HL-60 (cell line): ENCODE measurements at regions not wholly inside any gene's neighbourhood (a gene's known extent, or its start where the extent isn't known, plus 50 kb on each side); places are given as distances from the start of the nearest gene placed in this dataset.

Experiments
- DNase-seq, 2 experiments: peaks; one replicate each; pipeline ENCODE4 v3.0.0-alpha.2; 2010 to 2020; ENCODE audit warnings: low read depth in 1 of 2, low spot score in 1 of 2
- H3K27ac ChIP-seq: fragments of 250-450 bp; sonication (Bioruptor Pico); replicated peaks from 2 replicates; pipeline ENCODE4 v1.5.1; 2020; ENCODE audit warnings: mild to moderate bottlenecking, moderate library complexity
- H3K27me3 ChIP-seq: fragments of 250-450 bp; sonication (Bioruptor Pico); 2 replicates; pipeline ENCODE4 v1.5.1; 2021; ENCODE audit warnings: mild to moderate bottlenecking, moderate library complexity; ENCODE audit not compliant: insufficient read depth, poor library complexity, severe bottlenecking
- H3K4me3 ChIP-seq: replicated peaks from 2 replicates; pipeline ENCODE4 v1.5.1; 2011; ENCODE audit warnings: mild to moderate bottlenecking, control low read depth, low read length; ENCODE audit not compliant: insufficient read depth
- GABPA ChIP-seq: IDR thresholded peaks from 2 replicates; pipeline ENCODE4 v1.6.1; 2012; ENCODE audit warnings: low read depth
- POLR2AphosphoS5 ChIP-seq: IDR thresholded peaks from 2 replicates; pipeline ENCODE4 v1.6.1; 2012; ENCODE audit warnings: low read depth
- SPI1 ChIP-seq: IDR thresholded peaks from 2 replicates; pipeline ENCODE4 v1.6.1; 2012; ENCODE audit warnings: low read depth, mild to moderate bottlenecking, borderline replicate concordance
- TF ChIP-seq, protein P1 (sequence below): IDR thresholded peaks from 2 replicates; pipeline ENCODE4 v1.6.1; 2012; ENCODE audit warnings: low read depth; ENCODE audit not compliant: insufficient replicate concordance
- TF ChIP-seq, protein P2 (sequence below): IDR thresholded peaks from one replicate; pipeline ENCODE4 v1.5.1; 2011; ENCODE audit warnings: low read length, control low read depth, inconsistent platforms; ENCODE audit not compliant: insufficient read depth

DNA sequence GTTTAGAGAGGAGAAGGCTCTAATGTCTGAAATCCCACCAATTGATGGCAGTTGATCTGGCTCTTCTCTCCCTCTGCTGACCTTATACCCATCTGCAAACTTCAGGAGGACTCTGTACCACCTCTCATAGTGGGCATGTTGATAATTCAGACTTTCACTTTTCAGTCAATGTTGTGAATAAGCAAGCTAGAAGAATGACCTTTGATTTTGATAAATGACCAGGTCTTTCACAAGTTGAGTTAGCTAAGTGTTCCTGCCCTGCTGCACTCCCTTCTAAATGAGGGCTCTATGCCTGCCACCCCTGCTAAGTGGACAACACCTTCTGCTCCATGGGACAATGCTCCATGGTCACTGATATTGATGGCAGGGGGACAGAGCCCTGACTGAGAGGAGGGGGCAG, 74.7 kb downstream of the SPRY4 start:
- H3K27ac ChIP-seq = no peak overlapping the region
- TF ChIP-seq, protein P1, sequence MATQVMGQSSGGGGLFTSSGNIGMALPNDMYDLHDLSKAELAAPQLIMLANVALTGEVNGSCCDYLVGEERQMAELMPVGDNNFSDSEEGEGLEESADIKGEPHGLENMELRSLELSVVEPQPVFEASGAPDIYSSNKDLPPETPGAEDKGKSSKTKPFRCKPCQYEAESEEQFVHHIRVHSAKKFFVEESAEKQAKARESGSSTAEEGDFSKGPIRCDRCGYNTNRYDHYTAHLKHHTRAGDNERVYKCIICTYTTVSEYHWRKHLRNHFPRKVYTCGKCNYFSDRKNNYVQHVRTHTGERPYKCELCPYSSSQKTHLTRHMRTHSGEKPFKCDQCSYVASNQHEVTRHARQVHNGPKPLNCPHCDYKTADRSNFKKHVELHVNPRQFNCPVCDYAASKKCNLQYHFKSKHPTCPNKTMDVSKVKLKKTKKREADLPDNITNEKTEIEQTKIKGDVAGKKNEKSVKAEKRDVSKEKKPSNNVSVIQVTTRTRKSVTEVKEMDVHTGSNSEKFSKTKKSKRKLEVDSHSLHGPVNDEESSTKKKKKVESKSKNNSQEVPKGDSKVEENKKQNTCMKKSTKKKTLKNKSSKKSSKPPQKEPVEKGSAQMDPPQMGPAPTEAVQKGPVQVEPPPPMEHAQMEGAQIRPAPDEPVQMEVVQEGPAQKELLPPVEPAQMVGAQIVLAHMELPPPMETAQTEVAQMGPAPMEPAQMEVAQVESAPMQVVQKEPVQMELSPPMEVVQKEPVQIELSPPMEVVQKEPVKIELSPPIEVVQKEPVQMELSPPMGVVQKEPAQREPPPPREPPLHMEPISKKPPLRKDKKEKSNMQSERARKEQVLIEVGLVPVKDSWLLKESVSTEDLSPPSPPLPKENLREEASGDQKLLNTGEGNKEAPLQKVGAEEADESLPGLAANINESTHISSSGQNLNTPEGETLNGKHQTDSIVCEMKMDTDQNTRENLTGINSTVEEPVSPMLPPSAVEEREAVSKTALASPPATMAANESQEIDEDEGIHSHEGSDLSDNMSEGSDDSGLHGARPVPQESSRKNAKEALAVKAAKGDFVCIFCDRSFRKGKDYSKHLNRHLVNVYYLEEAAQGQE = no peak
- no peak for TF ChIP-seq GABPA
- no peak for TF ChIP-seq POLR2AphosphoS5
- no peak for TF ChIP-seq SPI1
- TF ChIP-seq, protein P2, sequence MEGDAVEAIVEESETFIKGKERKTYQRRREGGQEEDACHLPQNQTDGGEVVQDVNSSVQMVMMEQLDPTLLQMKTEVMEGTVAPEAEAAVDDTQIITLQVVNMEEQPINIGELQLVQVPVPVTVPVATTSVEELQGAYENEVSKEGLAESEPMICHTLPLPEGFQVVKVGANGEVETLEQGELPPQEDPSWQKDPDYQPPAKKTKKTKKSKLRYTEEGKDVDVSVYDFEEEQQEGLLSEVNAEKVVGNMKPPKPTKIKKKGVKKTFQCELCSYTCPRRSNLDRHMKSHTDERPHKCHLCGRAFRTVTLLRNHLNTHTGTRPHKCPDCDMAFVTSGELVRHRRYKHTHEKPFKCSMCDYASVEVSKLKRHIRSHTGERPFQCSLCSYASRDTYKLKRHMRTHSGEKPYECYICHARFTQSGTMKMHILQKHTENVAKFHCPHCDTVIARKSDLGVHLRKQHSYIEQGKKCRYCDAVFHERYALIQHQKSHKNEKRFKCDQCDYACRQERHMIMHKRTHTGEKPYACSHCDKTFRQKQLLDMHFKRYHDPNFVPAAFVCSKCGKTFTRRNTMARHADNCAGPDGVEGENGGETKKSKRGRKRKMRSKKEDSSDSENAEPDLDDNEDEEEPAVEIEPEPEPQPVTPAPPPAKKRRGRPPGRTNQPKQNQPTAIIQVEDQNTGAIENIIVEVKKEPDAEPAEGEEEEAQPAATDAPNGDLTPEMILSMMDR = no peak
- no peak for DNase-seq
- H3K4me3 ChIP-seq = no peak overlapping the region
- no peaks in the 10 kb centered on the region for H3K27me3 ChIP-seq

DNA sequence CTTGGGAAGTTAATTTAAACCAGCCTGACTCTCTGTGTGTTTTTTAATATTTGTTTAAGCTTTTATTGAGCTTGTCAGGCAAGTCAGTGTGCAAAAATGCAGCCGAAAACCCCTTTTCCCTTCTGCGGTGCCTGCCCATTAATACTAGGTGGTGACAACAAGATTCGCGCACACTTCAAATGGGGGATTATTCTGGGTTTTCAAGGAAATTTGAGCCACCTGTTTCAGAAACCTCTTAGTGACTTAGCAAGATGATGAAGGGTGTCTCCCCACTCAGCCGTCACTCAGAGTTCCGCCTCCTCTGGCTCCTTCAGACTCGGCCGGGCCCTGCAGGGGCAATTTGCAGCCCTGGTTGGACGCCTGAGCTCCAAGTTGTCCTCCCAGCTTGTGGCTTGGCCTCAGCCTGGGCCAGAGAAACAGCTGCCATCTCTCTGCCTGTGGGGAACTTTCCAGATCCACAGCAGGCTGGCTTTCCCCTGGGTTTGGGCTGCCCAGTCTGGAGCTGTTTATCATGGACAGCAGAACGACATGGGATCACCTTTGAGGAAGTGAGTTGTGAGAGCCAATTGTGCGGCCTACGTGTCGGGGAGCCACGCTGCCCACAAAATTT, 75.9 kb downstream of the SPRY4 start:
- Histone ChIP-seq H3K4me3 (no peak overlapping the region), H3K27ac (no peak overlapping the region), H3K27me3 (no peaks in the 10 kb centered on the region)
- TF ChIP-seq GABPA = no peak
- TF ChIP-seq, protein P2 = no peak
- TF ChIP-seq SPI1 = no peak
- TF ChIP-seq, protein P1 = no peak
- no peak for TF ChIP-seq POLR2AphosphoS5
- no peak for DNase-seq

DNA sequence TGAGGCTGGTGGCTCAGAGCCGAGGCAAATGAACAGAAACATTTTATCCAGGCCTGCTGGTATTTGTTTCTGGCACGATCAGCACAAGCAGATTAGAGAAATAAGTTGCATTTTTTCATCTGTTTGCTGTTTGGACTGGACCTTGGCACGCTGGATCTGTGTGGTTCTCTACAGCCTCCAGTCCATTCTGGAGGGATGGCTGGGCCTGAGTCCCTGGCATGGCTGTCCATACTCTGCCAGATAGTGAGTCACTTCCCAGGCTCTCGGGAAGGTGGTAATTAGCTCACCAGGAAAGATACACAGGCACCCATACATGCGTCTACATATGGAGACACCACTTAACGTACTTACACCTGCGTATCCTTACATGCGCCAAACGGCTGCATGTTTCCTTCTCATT, 78.6 kb downstream of the SPRY4 start:
- H3K4me3 ChIP-seq = no peak overlapping the region
- H3K27ac ChIP-seq = no peak overlapping the region
- no peak for DNase-seq
- TF ChIP-seq, protein P1 = no peak
- no peak for TF ChIP-seq GABPA
- TF ChIP-seq, protein P2 = no peak
- no peak for TF ChIP-seq POLR2AphosphoS5
- TF ChIP-seq SPI1 = no peak
- no peaks in the 10 kb centered on the region for H3K27me3 ChIP-seq
